OCI-LY1 (cell line): ENCODE measurements at regions not wholly inside any gene's neighbourhood (a gene's known extent, or its start where the extent isn't known, plus 50 kb on each side); places are given as distances from the start of the nearest gene placed in this dataset.

Experiments used
- CTCF ChIP-seq: fragments of 200-600 bp; sonication (generic), shearing (Covaris generic); IDR thresholded peaks from 2 replicates; pipeline ENCODE4 v1.5.1; 2017; ENCODE audit warnings: mild to moderate bottlenecking, antibody characterized with exemption, low read length, moderate library complexity, mixed read lengths
- EZH2 ChIP-seq: fragments of 200-600 bp; sonication (generic), shearing (Covaris generic); IDR thresholded peaks from 2 replicates; pipeline ENCODE4 v1.8.0; 2017; ENCODE audit warnings: borderline replicate concordance, mixed run types, mild to moderate bottlenecking, antibody characterized with exemption, low read length, moderate library complexity, mixed read lengths

GRCh38 chr18:53817976-53818950, 406.2 kb downstream of the MBD2 start:
- TF ChIP-seq CTCF (no peak), EZH2 (no peak)
